WTC11 (cell line): ENCODE measurements at regions not wholly inside any gene's neighbourhood (a gene's known extent, or its start where the extent isn't known, plus 50 kb on each side); places are given as distances from the start of the nearest gene placed in this dataset.

Experiments
- ZNF671 ChIP-seq: fragments of 250-450 bp; sonication (Bioruptor Pico); IDR thresholded peaks from 2 replicates; pipeline ENCODE4 v1.8.0; 2021; ENCODE audit warnings: mild to moderate bottlenecking
- TF ChIP-seq, protein P1 (sequence below): fragments of 200-600 bp; IDR thresholded peaks from 2 replicates; pipeline ENCODE4 v1.8.0; 2022; ENCODE audit warnings: antibody characterized with exemption

GRCh38 chr6:156181506-156181905 lies 595.7 kb upstream of the ARID1B start:
- TF ChIP-seq, protein P1, sequence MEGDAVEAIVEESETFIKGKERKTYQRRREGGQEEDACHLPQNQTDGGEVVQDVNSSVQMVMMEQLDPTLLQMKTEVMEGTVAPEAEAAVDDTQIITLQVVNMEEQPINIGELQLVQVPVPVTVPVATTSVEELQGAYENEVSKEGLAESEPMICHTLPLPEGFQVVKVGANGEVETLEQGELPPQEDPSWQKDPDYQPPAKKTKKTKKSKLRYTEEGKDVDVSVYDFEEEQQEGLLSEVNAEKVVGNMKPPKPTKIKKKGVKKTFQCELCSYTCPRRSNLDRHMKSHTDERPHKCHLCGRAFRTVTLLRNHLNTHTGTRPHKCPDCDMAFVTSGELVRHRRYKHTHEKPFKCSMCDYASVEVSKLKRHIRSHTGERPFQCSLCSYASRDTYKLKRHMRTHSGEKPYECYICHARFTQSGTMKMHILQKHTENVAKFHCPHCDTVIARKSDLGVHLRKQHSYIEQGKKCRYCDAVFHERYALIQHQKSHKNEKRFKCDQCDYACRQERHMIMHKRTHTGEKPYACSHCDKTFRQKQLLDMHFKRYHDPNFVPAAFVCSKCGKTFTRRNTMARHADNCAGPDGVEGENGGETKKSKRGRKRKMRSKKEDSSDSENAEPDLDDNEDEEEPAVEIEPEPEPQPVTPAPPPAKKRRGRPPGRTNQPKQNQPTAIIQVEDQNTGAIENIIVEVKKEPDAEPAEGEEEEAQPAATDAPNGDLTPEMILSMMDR = no peak
- no peak for TF ChIP-seq ZNF671 (CRISPR knock-in tag)
